WTC11 (cell line): ENCODE measurements at regions not wholly inside any gene's neighbourhood (a gene's known extent, or its start where the extent isn't known, plus 50 kb on each side); places are given as distances from the start of the nearest gene placed in this dataset.
A peak's percentile ranks its signal among the peaks of the same experiment; 100 is the strongest.

Experiments
- ATAC-seq: fragments of 200-7000 bp; cut with Tn5 transposase; 2 replicates; pipeline ENCODE4 v1.10.0; 2021; ENCODE audit warnings: mild to moderate bottlenecking, moderate library complexity
- CTCF ChIA-PET: fragments of 300-600 bp; sonication (Branson Sonifier 250); formaldehyde crosslinking; loops from one replicate; lab custom pipeline; 2021; ENCODE audit warnings: antibody characterized with exemption; lab: Charles Lee
- POLR2A ChIA-PET: fragments of 350-600 bp; sonication (Branson Sonifier 250); formaldehyde crosslinking; loops from one replicate; lab custom pipeline; 2021; ENCODE audit warnings: antibody characterized with exemption; lab: Charles Lee
- DNase-seq: peaks from one replicate; pipeline ENCODE4 v3.0.0; 2021; ENCODE audit warnings: low spot score
- H3K27ac Mint-ChIP-seq: 2 replicates; pipeline ENCODE4 v1.8.0; 2021; ENCODE audit warnings: mixed read lengths
- H3K27me3 Mint-ChIP-seq: 2 replicates; pipeline ENCODE4 v1.8.0; 2021; ENCODE audit warnings: low read depth, mild to moderate bottlenecking, moderate library complexity, mixed read lengths
- H3K36me3 Mint-ChIP-seq: 2 replicates; pipeline ENCODE4 v1.8.0; 2021; ENCODE audit warnings: mixed read lengths
- H3K4me1 Mint-ChIP-seq: 2 replicates; pipeline ENCODE4 v1.8.0; 2022; ENCODE audit warnings: mixed read lengths
- H3K4me3 Mint-ChIP-seq: 2 replicates; pipeline ENCODE4 v1.8.0; 2021; ENCODE audit warnings: mild to moderate bottlenecking, moderate library complexity, mixed read lengths
- H3K9me3 Mint-ChIP-seq: 2 replicates; pipeline ENCODE4 v1.8.0; 2021; ENCODE audit warnings: mixed read lengths
- E2F4 ChIP-seq: sonication (generic); formaldehyde crosslinking; IDR thresholded peaks from 2 replicates; pipeline ENCODE4 v1.8.1; 2022; ENCODE audit warnings: low read depth, mild to moderate bottlenecking, moderate library complexity, missing genetic modification reagents, borderline replicate concordance
- ELF4 ChIP-seq: sonication (generic); formaldehyde crosslinking; IDR thresholded peaks from 2 replicates; pipeline ENCODE4 v1.8.1; 2022; ENCODE audit warnings: low read depth, mild to moderate bottlenecking, moderate library complexity, missing genetic modification reagents
- EMX1 ChIP-seq: fragments of 250-450 bp; sonication (Bioruptor Pico); IDR thresholded peaks from 2 replicates; pipeline ENCODE4 v1.8.0; 2021; ENCODE audit warnings: mild to moderate bottlenecking
- ETV6 ChIP-seq: sonication (generic); formaldehyde crosslinking; IDR thresholded peaks from 2 replicates; pipeline ENCODE4 v1.8.1; 2022; ENCODE audit warnings: mild to moderate bottlenecking, missing genetic modification reagents
- FOXP1 ChIP-seq: sonication (generic); formaldehyde crosslinking; IDR thresholded peaks from 2 replicates; pipeline ENCODE4 v1.8.0; 2022; ENCODE audit warnings: missing genetic modification reagents, mild to moderate bottlenecking, moderate library complexity, borderline replicate concordance
- IRF2 ChIP-seq: sonication (generic); formaldehyde crosslinking; IDR thresholded peaks from 2 replicates; pipeline ENCODE4 v1.8.0; 2022; ENCODE audit warnings: low read depth, missing genetic modification reagents, borderline replicate concordance
- JUN ChIP-seq: sonication (generic); formaldehyde crosslinking; IDR thresholded peaks from 2 replicates; pipeline ENCODE4 v1.8.0; 2023; ENCODE audit warnings: mild to moderate bottlenecking, missing genetic modification reagents
- MXD4 ChIP-seq: fragments of 250-450 bp; sonication (Bioruptor Pico); IDR thresholded peaks from 2 replicates; pipeline ENCODE4 v1.8.0; 2021; ENCODE audit warnings: mild to moderate bottlenecking, moderate library complexity, borderline replicate concordance
- NFE2L1 ChIP-seq: sonication (generic); formaldehyde crosslinking; IDR thresholded peaks from 2 replicates; pipeline ENCODE4 v1.8.1; 2023; ENCODE audit warnings: missing genetic modification reagents
- NR3C1 ChIP-seq: sonication (generic); formaldehyde crosslinking; conservative IDR thresholded peaks from 2 replicates; pipeline ENCODE4 v1.8.1; 2023; ENCODE audit warnings: low read depth, mild to moderate bottlenecking, missing genetic modification reagents
- OVOL2 ChIP-seq: fragments of 250-450 bp; sonication (Bioruptor Pico); IDR thresholded peaks from 2 replicates; pipeline ENCODE4 v1.9.0; 2021; ENCODE audit warnings: mild to moderate bottlenecking, borderline replicate concordance
- SOX15 ChIP-seq: fragments of 250-450 bp; sonication (Bioruptor Pico); IDR thresholded peaks from 2 replicates; pipeline ENCODE4 v1.9.0; 2021; ENCODE audit warnings: mild to moderate bottlenecking
- TEAD1 ChIP-seq: sonication (generic); formaldehyde crosslinking; IDR thresholded peaks from 2 replicates; pipeline ENCODE4 v1.8.0; 2022; ENCODE audit warnings: mild to moderate bottlenecking, missing genetic modification reagents
- TEAD4 ChIP-seq: sonication (generic); formaldehyde crosslinking; IDR thresholded peaks from 2 replicates; pipeline ENCODE4 v1.8.0; 2022; ENCODE audit warnings: mild to moderate bottlenecking, missing genetic modification reagents
- USF1 ChIP-seq: sonication (generic); formaldehyde crosslinking; IDR thresholded peaks from 2 replicates; pipeline ENCODE4 v1.8.0; 2022; ENCODE audit warnings: mild to moderate bottlenecking, missing genetic modification reagents
- USF2 ChIP-seq: sonication (generic); formaldehyde crosslinking; IDR thresholded peaks from 2 replicates; pipeline ENCODE4 v1.8.1; 2023; ENCODE audit warnings: mild to moderate bottlenecking, missing genetic modification reagents, moderate library complexity
- ZBTB43 ChIP-seq: sonication (generic); formaldehyde crosslinking; IDR thresholded peaks from 2 replicates; pipeline ENCODE4 v1.8.1; 2023; ENCODE audit warnings: mild to moderate bottlenecking, missing genetic modification reagents
- ZNF232 ChIP-seq: sonication (generic); formaldehyde crosslinking; IDR thresholded peaks from 2 replicates; pipeline ENCODE4 v1.8.0; 2022; ENCODE audit warnings: mild to moderate bottlenecking, missing genetic modification reagents
- ZNF423 ChIP-seq: fragments of 250-450 bp; sonication (Bioruptor Pico); IDR thresholded peaks from 2 replicates; pipeline ENCODE4 v2.1.2; 2022; ENCODE audit warnings: mild to moderate bottlenecking, moderate library complexity
- ZSCAN18 ChIP-seq: fragments of 250-450 bp; sonication (Bioruptor Pico); IDR thresholded peaks from 2 replicates; pipeline ENCODE4 v2.1.2; 2022; ENCODE audit warnings: mild to moderate bottlenecking, moderate library complexity
- TF ChIP-seq, protein P1 (sequence below): sonication (generic); formaldehyde crosslinking; IDR thresholded peaks from 2 replicates; pipeline ENCODE4 v1.8.0; 2022; ENCODE audit warnings: mild to moderate bottlenecking, missing genetic modification reagents
- TF ChIP-seq, protein P2 (sequence below): fragments of 250-450 bp; sonication (Bioruptor Pico); IDR thresholded peaks from 2 replicates; pipeline ENCODE4 v1.9.0; 2021; ENCODE audit warnings: mild to moderate bottlenecking, borderline replicate concordance

- no peak for TF ChIP-seq SOX15 (CRISPR knock-in tag)
- no peak for TF ChIP-seq FOXP1 (CRISPR knock-in tag)
- TF ChIP-seq EMX1 (CRISPR knock-in tag) = no peak
- no peak for TF ChIP-seq JUN (CRISPR knock-in tag)
- TF ChIP-seq OVOL2 (CRISPR knock-in tag) = no peak
- no peak for TF ChIP-seq ELF4 (CRISPR knock-in tag)
Measured at GRCh38 chr10:53023411-53023810, 250.8 kb upstream of the MBL2 start (continued).

GRCh38 chr10:53022611-53023088 lies 250.1 kb upstream of the MBL2 start:
- H3K27me3 Mint-ChIP-seq = no peaks in the 10 kb centered on the region; the same call in 1 of the 2 replicates
- H3K9me3 Mint-ChIP-seq = peaks cover 13% of the 10 kb centered on the region
- H3K27ac Mint-ChIP-seq = peak overlapping the region; percentile 91
- ChIA-PET POLR2A (no interaction called here), CTCF (no interaction called here)
- peaks cover 37% of the 10 kb centered on the region for H3K4me1 Mint-ChIP-seq
- DNase-seq (peak; percentile 14), ATAC-seq (peak; percentile 93)
- H3K4me3 Mint-ChIP-seq = no peak overlapping the region
- peaks cover 16% of the 10 kb centered on the region for H3K36me3 Mint-ChIP-seq
- TF ChIP-seq ZBTB43 (CRISPR knock-in tag) (no peak), ZNF232 (CRISPR knock-in tag) (0 out of 2 replicates have a peak, but pooled peaks have one; percentile 58), ZSCAN18 (CRISPR knock-in tag) (peak; percentile 51; the same call in 1 of the 2 replicates), E2F4 (CRISPR knock-in tag) (no peak), IRF2 (CRISPR knock-in tag) (no peak), USF1 (CRISPR knock-in tag) (peak; percentile 77), ELF4 (CRISPR knock-in tag) (no peak), NFE2L1 (CRISPR knock-in tag) (peak; percentile 54; the same call in 1 of the 2 replicates), NR3C1 (no peak), TEAD1 (CRISPR knock-in tag) (peak; percentile 99), MXD4 (CRISPR knock-in tag) (no peak), TEAD4 (peak; percentile 90), USF2 (CRISPR knock-in tag) (peak; percentile 84), ETV6 (CRISPR knock-in tag) (peak; percentile 83; the same call in 1 of the 2 replicates), ZNF423 (CRISPR knock-in tag) (peak; percentile 3; the same call in 1 of the 2 replicates)
- TF ChIP-seq, protein P1, sequence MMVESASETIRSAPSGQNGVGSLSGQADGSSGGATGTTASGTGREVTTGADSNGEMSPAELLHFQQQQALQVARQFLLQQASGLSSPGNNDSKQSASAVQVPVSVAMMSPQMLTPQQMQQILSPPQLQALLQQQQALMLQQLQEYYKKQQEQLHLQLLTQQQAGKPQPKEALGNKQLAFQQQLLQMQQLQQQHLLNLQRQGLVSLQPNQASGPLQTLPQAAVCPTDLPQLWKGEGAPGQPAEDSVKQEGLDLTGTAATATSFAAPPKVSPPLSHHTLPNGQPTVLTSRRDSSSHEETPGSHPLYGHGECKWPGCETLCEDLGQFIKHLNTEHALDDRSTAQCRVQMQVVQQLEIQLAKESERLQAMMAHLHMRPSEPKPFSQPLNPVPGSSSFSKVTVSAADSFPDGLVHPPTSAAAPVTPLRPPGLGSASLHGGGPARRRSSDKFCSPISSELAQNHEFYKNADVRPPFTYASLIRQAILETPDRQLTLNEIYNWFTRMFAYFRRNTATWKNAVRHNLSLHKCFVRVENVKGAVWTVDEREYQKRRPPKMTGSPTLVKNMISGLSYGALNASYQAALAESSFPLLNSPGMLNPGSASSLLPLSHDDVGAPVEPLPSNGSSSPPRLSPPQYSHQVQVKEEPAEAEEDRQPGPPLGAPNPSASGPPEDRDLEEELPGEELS (CRISPR knock-in tag) = no peak; the same call in 1 of the 2 replicates
- TF ChIP-seq, protein P2, sequence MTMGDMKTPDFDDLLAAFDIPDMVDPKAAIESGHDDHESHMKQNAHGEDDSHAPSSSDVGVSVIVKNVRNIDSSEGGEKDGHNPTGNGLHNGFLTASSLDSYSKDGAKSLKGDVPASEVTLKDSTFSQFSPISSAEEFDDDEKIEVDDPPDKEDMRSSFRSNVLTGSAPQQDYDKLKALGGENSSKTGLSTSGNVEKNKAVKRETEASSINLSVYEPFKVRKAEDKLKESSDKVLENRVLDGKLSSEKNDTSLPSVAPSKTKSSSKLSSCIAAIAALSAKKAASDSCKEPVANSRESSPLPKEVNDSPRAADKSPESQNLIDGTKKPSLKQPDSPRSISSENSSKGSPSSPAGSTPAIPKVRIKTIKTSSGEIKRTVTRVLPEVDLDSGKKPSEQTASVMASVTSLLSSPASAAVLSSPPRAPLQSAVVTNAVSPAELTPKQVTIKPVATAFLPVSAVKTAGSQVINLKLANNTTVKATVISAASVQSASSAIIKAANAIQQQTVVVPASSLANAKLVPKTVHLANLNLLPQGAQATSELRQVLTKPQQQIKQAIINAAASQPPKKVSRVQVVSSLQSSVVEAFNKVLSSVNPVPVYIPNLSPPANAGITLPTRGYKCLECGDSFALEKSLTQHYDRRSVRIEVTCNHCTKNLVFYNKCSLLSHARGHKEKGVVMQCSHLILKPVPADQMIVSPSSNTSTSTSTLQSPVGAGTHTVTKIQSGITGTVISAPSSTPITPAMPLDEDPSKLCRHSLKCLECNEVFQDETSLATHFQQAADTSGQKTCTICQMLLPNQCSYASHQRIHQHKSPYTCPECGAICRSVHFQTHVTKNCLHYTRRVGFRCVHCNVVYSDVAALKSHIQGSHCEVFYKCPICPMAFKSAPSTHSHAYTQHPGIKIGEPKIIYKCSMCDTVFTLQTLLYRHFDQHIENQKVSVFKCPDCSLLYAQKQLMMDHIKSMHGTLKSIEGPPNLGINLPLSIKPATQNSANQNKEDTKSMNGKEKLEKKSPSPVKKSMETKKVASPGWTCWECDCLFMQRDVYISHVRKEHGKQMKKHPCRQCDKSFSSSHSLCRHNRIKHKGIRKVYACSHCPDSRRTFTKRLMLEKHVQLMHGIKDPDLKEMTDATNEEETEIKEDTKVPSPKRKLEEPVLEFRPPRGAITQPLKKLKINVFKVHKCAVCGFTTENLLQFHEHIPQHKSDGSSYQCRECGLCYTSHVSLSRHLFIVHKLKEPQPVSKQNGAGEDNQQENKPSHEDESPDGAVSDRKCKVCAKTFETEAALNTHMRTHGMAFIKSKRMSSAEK (CRISPR knock-in tag) = peak; percentile 62; the same call in 1 of the 2 replicates
